Immature natural killer cell (primary cell): ENCODE measurements at regions not wholly inside any gene's neighbourhood (a gene's known extent, or its start where the extent isn't known, plus 50 kb on each side); places are given as distances from the start of the nearest gene placed in this dataset.
"Not testable (repeated sequence)": the region's sequence is repeated elsewhere in the genome, so short reads cannot be mapped to it uniquely, and the experiment has no call there.

ENCODE experiments used
- DNase-seq, 3 donors: peaks; one replicate each; pipeline ENCODE4 v3.0.0; 2022; ENCODE audit warnings: mixed read lengths in 1 of 3
- H3K27ac Mint-ChIP-seq, 6 donors: one replicate each; pipeline ENCODE4 v1.8.0; 2020; ENCODE audit warnings: mixed read lengths in 6 of 6, mild to moderate bottlenecking in 5 of 6, inconsistent platforms in 4 of 6, moderate library complexity in 3 of 6
- H3K27me3 Mint-ChIP-seq, 3 donors: one replicate each; pipeline ENCODE4 v1.8.0; 2020 to 2021; ENCODE audit warnings: low read depth in 3 of 3, mild to moderate bottlenecking in 3 of 3, mixed read lengths in 3 of 3, moderate library complexity in 3 of 3, inconsistent platforms in 1 of 3
- H3K36me3 Mint-ChIP-seq, 3 donors: one replicate each; pipeline ENCODE4 v1.8.0; 2020; ENCODE audit warnings: mixed read lengths in 3 of 3, inconsistent platforms in 2 of 3, mild to moderate bottlenecking in 2 of 3
- H3K4me1 Mint-ChIP-seq, 2 donors: one replicate each; pipeline ENCODE4 v1.8.0; 2020; ENCODE audit warnings: inconsistent platforms in 2 of 2, mild to moderate bottlenecking in 2 of 2, mixed read lengths in 2 of 2, moderate library complexity in 1 of 2
- H3K4me3 Mint-ChIP-seq, 5 donors: one replicate each; pipeline ENCODE4 v1.8.0; 2020; ENCODE audit warnings: mild to moderate bottlenecking in 5 of 5, mixed read lengths in 5 of 5, inconsistent platforms in 3 of 5, moderate library complexity in 3 of 5
- H3K9me3 Mint-ChIP-seq, 6 donors: one replicate each; pipeline ENCODE4 v1.8.0; 2020; ENCODE audit warnings: mild to moderate bottlenecking in 6 of 6, mixed read lengths in 6 of 6, inconsistent platforms in 4 of 6, moderate library complexity in 3 of 6

DNA sequence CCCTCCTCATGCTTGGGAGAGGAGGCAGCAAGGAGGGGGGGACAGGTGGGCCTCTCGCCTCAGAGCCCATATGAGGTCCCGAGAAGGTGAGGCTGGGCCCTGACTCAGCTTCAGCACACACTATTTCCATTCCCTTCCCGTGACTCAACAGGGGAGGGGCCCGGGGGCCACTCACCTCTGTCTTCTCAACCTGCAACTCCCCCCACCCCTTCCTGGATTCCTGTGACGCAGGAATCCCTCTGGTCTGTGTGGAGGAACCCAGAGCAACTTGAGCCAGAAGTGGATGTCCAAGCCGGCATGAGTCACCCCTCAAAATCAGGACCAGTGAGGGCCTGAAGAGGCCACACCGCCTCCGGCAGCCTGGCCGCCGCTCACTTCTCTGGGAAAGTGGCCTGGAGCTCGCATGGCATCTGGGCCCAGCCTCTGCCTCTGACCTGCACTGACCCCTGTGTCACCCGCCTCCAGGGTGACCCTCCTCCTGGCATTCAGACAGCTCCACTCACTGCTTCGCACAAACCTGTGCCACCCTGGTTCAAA is 106.8 kb downstream of the TNFRSF13B start:
- H3K27ac Mint-ChIP-seq: not testable (repeated sequence)

DNA sequence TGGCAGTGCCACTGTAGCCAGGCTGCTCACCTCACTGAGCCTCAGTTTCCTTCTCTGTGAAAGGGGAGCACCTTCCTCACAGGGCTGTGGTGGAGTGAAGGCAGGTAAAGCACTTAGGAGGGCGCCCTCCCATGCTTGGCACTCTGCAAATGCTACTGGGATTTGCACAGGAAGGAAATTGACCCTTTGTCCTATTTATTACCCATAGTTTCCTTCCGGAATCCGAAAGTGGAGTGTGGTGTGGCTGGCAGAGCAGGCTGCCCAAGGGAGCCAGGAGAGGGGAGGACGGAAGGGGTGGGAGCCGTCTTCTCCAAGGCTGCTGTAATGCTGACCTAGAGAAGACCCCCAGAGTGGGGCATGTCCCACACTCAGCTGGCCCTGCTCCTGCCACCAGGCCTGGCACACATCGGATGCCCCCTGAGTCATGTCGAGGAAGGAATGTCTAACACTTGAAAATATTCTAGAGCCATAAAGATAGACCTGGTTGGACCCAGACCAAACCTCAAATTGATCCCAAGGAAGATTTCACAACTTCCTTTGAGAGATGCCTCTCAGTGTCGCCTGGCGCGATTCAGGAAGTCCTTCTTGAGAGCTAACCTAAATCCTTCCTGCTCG is 107.3 kb downstream of the TNFRSF13B start:
- not testable (repeated sequence) for H3K4me1 Mint-ChIP-seq, DNase-seq, H3K36me3 Mint-ChIP-seq, H3K27me3 Mint-ChIP-seq, H3K4me3 Mint-ChIP-seq, H3K27ac Mint-ChIP-seq, H3K9me3 Mint-ChIP-seq

More for the DNA sequence above, 106.8 kb downstream of the TNFRSF13B start:
- H3K36me3 Mint-ChIP-seq, H3K4me3 Mint-ChIP-seq, H3K9me3 Mint-ChIP-seq, H3K27me3 Mint-ChIP-seq, H3K4me1 Mint-ChIP-seq, DNase-seq: not testable (repeated sequence)

DNA sequence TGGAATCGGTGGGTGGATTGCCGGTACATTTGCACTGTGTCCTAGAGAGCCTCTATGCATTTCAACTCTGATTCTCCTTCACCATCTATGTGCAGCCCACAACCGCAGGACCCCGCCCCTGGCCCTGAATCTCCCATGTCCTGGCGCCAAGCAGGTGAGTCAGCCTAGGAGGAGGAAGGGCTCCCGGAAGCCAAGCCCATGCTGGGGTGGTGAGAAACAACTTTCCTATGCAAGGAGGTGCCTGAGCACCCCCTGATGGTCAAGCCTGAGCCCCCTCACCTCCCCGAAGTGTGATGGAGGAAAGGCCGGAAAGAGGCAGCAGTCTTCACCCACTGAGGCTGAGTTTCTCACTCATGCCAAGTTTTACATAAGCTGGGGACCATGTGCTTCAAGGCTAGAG is 110.8 kb downstream of the TNFRSF13B start:
- H3K27ac Mint-ChIP-seq: not testable (repeated sequence)

DNA sequence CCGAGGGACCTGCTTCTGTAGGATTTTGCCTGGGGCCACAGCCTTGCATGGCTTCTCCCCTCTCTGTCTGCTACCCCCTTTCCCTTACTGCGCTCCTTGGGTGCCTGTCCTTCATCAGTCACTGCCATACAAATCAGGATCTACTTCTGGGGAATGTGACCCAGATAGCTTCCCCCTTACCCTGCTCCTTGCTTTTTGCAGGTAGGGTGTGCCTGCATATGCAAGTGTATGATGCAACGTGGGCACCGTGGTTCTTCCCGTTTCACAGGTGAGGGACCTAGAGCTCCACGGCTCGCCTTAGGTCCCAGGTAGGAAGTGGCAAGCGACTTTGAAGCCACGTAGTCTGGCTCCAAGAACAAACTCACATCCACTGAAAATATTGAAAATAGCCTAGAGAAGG is 111.5 kb downstream of the TNFRSF13B start:
- not testable (repeated sequence) for H3K9me3 Mint-ChIP-seq, H3K36me3 Mint-ChIP-seq, H3K27ac Mint-ChIP-seq, H3K4me3 Mint-ChIP-seq, H3K27me3 Mint-ChIP-seq, H3K4me1 Mint-ChIP-seq, DNase-seq

More for the DNA sequence above, 110.8 kb downstream of the TNFRSF13B start:
- not testable (repeated sequence) for H3K9me3 Mint-ChIP-seq, H3K36me3 Mint-ChIP-seq, H3K27me3 Mint-ChIP-seq, H3K4me1 Mint-ChIP-seq, H3K4me3 Mint-ChIP-seq, DNase-seq

DNA sequence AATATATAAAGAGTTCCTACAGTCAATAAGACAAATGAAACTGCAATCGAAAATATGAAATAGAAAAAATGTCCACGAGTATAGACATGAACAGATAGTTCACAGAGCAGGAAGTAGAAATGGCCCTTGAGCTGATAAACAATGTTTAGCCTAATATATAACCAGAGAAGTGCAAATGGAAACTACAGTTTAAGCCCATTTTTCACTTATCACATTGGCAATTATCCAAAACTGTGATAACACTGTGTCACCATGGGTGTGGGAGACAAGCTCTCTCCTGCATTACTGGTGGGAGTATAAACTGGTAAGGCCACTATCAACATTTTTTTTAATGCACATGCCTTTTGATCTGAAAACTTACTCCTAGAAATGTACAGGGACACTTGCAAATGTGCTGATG is 112.4 kb downstream of the TNFRSF13B start:
- H3K9me3 Mint-ChIP-seq, H3K4me1 Mint-ChIP-seq, H3K27me3 Mint-ChIP-seq, DNase-seq, H3K36me3 Mint-ChIP-seq, H3K27ac Mint-ChIP-seq, H3K4me3 Mint-ChIP-seq: not testable (repeated sequence)

DNA sequence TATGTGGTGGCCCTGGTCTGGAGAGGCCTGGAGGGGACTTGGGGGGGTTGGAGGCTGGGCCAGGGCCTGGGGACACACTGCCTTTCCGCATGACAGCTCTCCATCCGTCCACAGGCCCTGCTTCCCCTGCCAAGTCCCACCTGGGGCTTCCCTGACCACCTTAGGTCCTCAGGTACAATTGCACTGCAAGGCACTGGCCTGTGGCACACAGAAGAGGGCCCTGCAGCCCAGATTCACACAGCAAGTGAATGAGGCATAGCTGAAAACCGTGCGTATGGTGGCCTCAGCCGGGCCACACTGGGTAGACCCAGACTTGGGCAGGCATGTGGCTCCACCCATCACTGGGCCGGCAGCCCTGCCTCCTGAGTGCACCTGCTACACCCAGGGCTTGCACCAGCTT is 114.2 kb downstream of the TNFRSF13B start:
- not testable (repeated sequence) for H3K36me3 Mint-ChIP-seq, DNase-seq, H3K4me3 Mint-ChIP-seq, H3K4me1 Mint-ChIP-seq, H3K27ac Mint-ChIP-seq, H3K27me3 Mint-ChIP-seq, H3K9me3 Mint-ChIP-seq

DNA sequence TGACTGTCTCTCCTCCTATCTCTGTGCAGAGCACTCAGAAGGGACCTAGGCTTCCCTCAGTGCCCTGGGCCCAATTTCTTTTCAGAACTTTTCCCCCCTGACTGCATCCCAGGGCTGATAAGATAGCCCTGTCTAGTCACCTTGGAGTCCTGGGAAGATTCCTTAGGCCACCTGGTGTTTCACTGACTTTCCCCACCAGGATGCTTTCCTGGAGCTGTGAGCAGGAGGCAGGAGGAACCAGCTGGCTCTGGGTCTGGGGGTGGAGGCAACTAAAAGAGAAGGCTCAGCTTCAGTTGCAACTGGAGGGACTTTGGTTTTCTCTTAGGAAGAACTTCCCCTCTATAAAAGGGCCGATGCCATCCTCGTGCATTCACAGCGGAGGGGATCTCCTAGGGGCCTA is 115.1 kb downstream of the TNFRSF13B start:
- H3K27me3 Mint-ChIP-seq, H3K27ac Mint-ChIP-seq, H3K4me1 Mint-ChIP-seq, DNase-seq, H3K4me3 Mint-ChIP-seq, H3K9me3 Mint-ChIP-seq, H3K36me3 Mint-ChIP-seq: not testable (repeated sequence)

DNA sequence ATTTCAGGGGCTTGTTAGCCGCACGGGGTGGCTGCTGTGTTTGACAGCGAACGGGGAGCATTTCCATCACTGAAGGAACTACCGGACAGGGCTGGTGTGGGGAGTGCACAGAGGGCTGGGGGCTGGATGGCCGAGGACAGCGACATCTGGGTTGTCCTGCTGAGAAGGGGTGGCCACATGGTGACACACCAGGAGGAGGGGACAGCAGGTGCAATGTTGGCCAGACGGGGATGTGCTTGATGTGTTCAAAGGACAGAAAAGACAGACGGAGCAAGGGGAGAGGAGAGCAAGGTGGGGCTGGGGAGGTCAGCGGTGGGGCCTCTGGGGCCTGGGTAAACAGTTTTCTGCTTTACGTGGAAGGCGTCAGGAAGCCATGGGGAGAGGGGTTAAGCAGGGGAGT is 115.7 kb downstream of the TNFRSF13B start:
- H3K4me3 Mint-ChIP-seq, H3K27me3 Mint-ChIP-seq, DNase-seq, H3K9me3 Mint-ChIP-seq, H3K36me3 Mint-ChIP-seq, H3K27ac Mint-ChIP-seq, H3K4me1 Mint-ChIP-seq: not testable (repeated sequence)

DNA sequence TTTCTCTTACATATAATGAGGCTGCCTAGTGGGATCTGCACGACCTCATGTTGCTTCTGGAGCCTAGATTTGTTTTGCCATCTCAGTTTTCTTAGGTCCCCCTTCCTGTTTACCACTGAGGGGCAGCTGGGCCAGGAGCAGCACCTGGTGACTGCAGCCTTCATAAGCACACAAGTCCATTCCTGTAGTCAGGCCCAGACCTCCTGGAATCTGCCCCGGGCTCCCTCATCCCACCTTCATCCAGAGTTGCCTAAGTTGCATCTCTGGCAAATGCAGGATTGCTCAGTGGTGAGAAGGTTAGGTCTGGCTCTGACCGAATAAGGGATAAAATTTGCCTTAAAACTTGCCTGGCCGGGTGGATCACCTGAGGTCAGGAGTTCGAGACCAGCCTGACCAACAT is 117.3 kb downstream of the TNFRSF13B start:
- not testable (repeated sequence) for H3K4me1 Mint-ChIP-seq, H3K4me3 Mint-ChIP-seq, H3K9me3 Mint-ChIP-seq, H3K27me3 Mint-ChIP-seq, DNase-seq, H3K27ac Mint-ChIP-seq, H3K36me3 Mint-ChIP-seq

DNA sequence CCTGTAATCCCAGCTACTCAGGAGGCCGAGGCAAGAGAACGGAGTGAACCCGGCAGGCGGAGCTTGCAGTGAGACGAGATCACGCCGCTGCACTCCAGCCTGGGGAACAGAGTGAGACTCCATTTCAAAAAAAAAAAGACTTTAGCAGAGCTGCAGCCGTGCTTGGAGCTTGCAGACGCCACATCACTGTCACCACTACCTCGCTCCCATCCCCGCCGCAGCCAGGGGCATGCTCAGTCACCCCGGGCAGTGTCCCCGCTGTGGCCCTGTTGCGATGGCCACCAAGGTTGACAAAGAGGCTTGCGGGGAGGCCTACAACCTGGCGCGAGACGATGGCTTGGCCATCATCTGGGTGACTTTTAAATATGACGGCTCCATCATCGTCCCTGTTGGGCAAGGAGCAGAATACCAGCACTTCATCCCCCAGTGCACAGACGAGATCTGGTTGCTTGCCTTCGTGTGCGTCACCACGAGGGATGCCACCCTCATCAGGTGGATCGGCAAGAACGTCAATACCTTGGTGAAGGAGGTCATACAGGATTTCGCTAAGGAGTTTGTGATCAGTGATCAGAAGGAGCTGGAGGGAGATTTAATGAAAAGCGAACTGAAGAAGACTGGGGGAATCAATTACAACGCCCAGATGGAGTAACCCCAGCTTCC is 118.1 kb downstream of the TNFRSF13B start:
- Mint-ChIP-seq H3K27ac (no peak overlapping the region), H3K36me3 (no peaks in the 10 kb centered on the region), H3K4me3 (no peak overlapping the region), H3K4me1 (no peaks in the 10 kb centered on the region), H3K9me3 (no peaks in the 10 kb centered on the region), H3K27me3 (peaks cover 0 to 3% (median 1%) of the 10 kb centered on the region in 3 donors)
- no peak for DNase-seq

DNA sequence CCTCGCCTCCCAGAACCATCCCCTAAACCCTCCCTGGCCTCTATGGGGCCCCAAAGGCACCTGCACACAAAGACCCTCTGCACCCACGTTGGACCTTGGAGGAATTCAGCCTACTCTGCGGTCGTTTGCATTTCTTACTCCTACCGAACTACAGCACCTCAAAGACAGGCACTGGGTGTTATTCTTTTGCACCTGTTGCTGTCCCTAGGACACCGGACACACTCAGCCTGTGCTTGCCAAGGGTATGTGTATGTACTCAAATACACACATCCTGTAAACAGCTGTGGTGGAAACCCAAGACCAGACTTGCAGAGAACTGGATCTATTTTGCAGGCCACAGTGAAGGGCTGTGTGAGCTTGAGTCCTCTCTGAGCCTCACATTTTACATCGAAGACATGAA is 122.1 kb downstream of the TNFRSF13B start:
- not testable (repeated sequence) for DNase-seq

DNA sequence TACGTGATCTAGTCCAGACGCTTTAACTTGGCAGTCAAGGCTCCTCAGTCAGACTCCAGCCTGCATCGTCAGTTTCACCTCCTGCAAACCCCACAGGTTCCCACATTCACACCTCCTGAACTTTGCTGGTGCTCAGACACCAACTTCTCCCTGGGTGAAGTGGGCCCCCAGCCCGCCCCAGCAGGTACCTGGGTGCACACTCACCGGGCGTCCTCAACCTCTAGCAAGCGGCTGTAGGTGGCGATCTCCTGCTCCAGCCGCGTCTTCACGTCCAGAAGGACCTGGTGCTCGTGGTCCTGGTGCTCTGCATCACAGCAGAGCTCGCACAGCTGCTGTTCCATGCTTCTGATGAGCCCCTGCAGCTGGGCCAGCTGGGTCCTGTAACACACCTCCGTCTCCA is 122.9 kb downstream of the TNFRSF13B start:
- H3K4me3 Mint-ChIP-seq, H3K27ac Mint-ChIP-seq, H3K27me3 Mint-ChIP-seq, H3K4me1 Mint-ChIP-seq, H3K9me3 Mint-ChIP-seq, H3K36me3 Mint-ChIP-seq, DNase-seq: not testable (repeated sequence)

More for the DNA sequence above, 122.1 kb downstream of the TNFRSF13B start:
- H3K4me1 Mint-ChIP-seq, H3K9me3 Mint-ChIP-seq, H3K27ac Mint-ChIP-seq, H3K36me3 Mint-ChIP-seq, H3K4me3 Mint-ChIP-seq, H3K27me3 Mint-ChIP-seq: not testable (repeated sequence)

DNA sequence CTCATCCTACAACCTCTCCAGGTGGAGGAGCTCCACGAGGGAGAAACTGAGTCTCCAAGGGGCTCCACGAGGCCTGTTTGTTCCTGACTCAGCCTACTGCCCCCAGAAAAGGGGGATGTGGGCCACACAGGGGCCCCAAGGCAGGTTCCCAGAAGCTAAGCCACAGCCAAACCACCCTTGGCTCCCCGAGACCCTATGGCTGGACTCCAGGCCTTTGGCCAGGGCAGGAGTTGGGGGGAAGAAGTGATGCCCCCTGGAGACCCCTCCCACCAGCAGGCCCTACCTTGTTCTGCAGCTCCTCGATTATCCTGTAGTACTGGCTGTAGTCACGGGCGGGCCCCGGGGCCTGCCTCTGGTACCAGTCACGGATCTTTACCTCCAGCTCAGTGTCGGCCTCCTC is 126.8 kb downstream of the TNFRSF13B start:
- H3K36me3 Mint-ChIP-seq, DNase-seq, H3K9me3 Mint-ChIP-seq, H3K27me3 Mint-ChIP-seq, H3K4me1 Mint-ChIP-seq, H3K4me3 Mint-ChIP-seq, H3K27ac Mint-ChIP-seq: not testable (repeated sequence)

DNA sequence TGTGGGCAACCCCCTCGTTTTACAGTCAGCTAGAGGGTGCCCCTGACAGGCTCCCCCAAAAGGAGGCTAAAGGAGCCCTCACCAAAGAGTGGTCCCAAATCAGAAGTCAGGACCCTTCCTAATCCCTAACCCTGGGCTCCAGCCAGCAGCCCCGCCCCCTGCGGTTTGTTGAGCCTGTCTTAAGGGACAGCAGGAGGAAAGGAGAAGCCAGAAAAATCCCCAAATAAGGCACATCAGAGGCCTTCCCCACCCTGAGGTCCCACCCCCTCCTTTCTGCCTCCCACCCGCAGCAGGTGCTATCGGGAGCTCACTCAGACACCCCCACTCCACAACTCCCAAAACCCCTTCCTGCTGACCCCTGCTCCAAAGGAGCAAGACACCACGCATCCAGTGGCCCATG is 127.2 kb downstream of the TNFRSF13B start:
- H3K9me3 Mint-ChIP-seq, H3K4me1 Mint-ChIP-seq, H3K27ac Mint-ChIP-seq, DNase-seq, H3K4me3 Mint-ChIP-seq, H3K27me3 Mint-ChIP-seq, H3K36me3 Mint-ChIP-seq: not testable (repeated sequence)

DNA sequence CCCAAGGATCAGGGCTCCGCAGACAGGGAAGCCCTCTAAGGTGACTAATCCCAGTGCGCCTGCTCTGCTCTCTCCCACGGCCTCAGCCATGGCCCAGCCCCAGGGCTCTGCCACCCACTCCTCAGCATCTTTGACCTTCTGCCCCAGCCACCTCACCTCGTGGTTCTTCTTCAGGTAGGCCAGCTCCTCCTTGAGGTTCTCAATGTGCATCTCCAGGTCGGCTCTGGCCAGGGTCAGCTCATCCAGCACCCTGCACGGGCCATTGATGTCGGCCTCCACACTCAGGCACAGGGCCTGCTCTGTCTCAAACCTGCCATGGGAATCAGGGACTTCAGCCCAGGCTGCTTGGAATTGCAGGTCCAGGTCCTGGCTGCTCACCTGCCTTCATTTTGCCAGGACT is 128.4 kb downstream of the TNFRSF13B start:
- not testable (repeated sequence) for H3K36me3 Mint-ChIP-seq, H3K27ac Mint-ChIP-seq, H3K4me1 Mint-ChIP-seq, DNase-seq, H3K9me3 Mint-ChIP-seq, H3K4me3 Mint-ChIP-seq, H3K27me3 Mint-ChIP-seq
